Activated T-cell treated with anti-CD3 and anti-CD28 coated beads, Interleukin-2, amount 50 U/mL, for 24 hours (primary cell): ENCODE measurements at regions not wholly inside any gene's neighbourhood (a gene's known extent, or its start where the extent isn't known, plus 50 kb on each side); places are given as distances from the start of the nearest gene placed in this dataset.

Experiments
- DNase-seq: peaks from one replicate; pipeline ENCODE4 v3.0.0-alpha.2; 2020
- H3K27ac Mint-ChIP-seq: 2 replicates; pipeline ENCODE4 v1.8.0; 2020; ENCODE audit warnings: mild to moderate bottlenecking, mixed read lengths
- H3K27me3 Mint-ChIP-seq: 2 replicates; pipeline ENCODE4 v1.8.0; 2020; ENCODE audit warnings: mixed read lengths
- H3K36me3 Mint-ChIP-seq: 2 replicates; pipeline ENCODE4 v1.8.0; 2020; ENCODE audit warnings: low read depth, mixed read lengths
- H3K4me1 Mint-ChIP-seq: 2 replicates; pipeline ENCODE4 v1.8.0; 2020; ENCODE audit warnings: low read depth, mixed read lengths
- H3K4me3 Mint-ChIP-seq: 2 replicates; pipeline ENCODE4 v1.8.0; 2020; ENCODE audit warnings: mild to moderate bottlenecking, moderate library complexity, mixed read lengths
- H3K9me3 Mint-ChIP-seq: 2 replicates; pipeline ENCODE4 v1.8.0; 2020; ENCODE audit warnings: mixed read lengths

GRCh38 chr1:200281201-200281835 lies 128.5 kb downstream of the ZNF281 start:
- no peak overlapping the region for H3K4me3 Mint-ChIP-seq
- H3K27ac Mint-ChIP-seq: no peak overlapping the region
- no peaks in the 10 kb centered on the region for H3K36me3 Mint-ChIP-seq
- no peaks in the 10 kb centered on the region for H3K4me1 Mint-ChIP-seq
- no peaks in the 10 kb centered on the region for H3K9me3 Mint-ChIP-seq
- peaks cover 4% of the 10 kb centered on the region for H3K27me3 Mint-ChIP-seq
- no peak for DNase-seq

GRCh38 chr1:200279810-200280411 lies 129.9 kb downstream of the ZNF281 start:
- no peaks in the 10 kb centered on the region for H3K36me3 Mint-ChIP-seq
- no peak for DNase-seq
- no peaks in the 10 kb centered on the region for H3K9me3 Mint-ChIP-seq
- H3K27me3 Mint-ChIP-seq: peaks cover 4% of the 10 kb centered on the region
- H3K4me3 Mint-ChIP-seq: no peak overlapping the region
- no peaks in the 10 kb centered on the region for H3K4me1 Mint-ChIP-seq
- no peak overlapping the region for H3K27ac Mint-ChIP-seq

GRCh38 chr1:200275816-200276453 lies 133.9 kb downstream of the ZNF281 start:
- no peaks in the 10 kb centered on the region for H3K36me3 Mint-ChIP-seq
- no peak overlapping the region for H3K4me3 Mint-ChIP-seq
- DNase-seq: no peak
- H3K27me3 Mint-ChIP-seq: peaks cover 4% of the 10 kb centered on the region
- peaks cover 8% of the 10 kb centered on the region for H3K4me1 Mint-ChIP-seq
- H3K9me3 Mint-ChIP-seq: no peaks in the 10 kb centered on the region
- no peak overlapping the region for H3K27ac Mint-ChIP-seq

- H3K9me3 Mint-ChIP-seq: no peaks in the 10 kb centered on the region
- H3K4me1 Mint-ChIP-seq: peaks cover 8% of the 10 kb centered on the region
- no peaks in the 10 kb centered on the region for H3K36me3 Mint-ChIP-seq
- no peak for DNase-seq
- no peak overlapping the region for H3K4me3 Mint-ChIP-seq
- H3K27me3 Mint-ChIP-seq: peaks cover 4% of the 10 kb centered on the region
- H3K27ac Mint-ChIP-seq: no peak overlapping the region
Observed at GRCh38 chr1:200275415-200275814, 134.4 kb downstream of the ZNF281 start.

- DNase-seq: no peak
- H3K36me3 Mint-ChIP-seq: no peaks in the 10 kb centered on the region
- peaks cover 8% of the 10 kb centered on the region for H3K4me1 Mint-ChIP-seq
- H3K9me3 Mint-ChIP-seq: no peaks in the 10 kb centered on the region
- H3K27me3 Mint-ChIP-seq: peaks cover 4% of the 10 kb centered on the region
- no peak overlapping the region for H3K4me3 Mint-ChIP-seq
- no peak overlapping the region for H3K27ac Mint-ChIP-seq
Observed at GRCh38 chr1:200274116-200274515, 135.7 kb downstream of the ZNF281 start.

- no peak overlapping the region for H3K27ac Mint-ChIP-seq
- no peaks in the 10 kb centered on the region for H3K36me3 Mint-ChIP-seq
- no peak for DNase-seq
- no peak overlapping the region for H3K4me3 Mint-ChIP-seq
- H3K9me3 Mint-ChIP-seq: no peaks in the 10 kb centered on the region
- peaks cover 8% of the 10 kb centered on the region for H3K4me1 Mint-ChIP-seq
- H3K27me3 Mint-ChIP-seq: no peaks in the 10 kb centered on the region
Observed at GRCh38 chr1:200272481-200273068, 137.3 kb downstream of the ZNF281 start.

- Mint-ChIP-seq H3K36me3 (no peaks in the 10 kb centered on the region), H3K27ac (no peak overlapping the region), H3K4me1 (peaks cover 8% of the 10 kb centered on the region), H3K4me3 (no peak overlapping the region), H3K27me3 (no peaks in the 10 kb centered on the region), H3K9me3 (no peaks in the 10 kb centered on the region)
- DNase-seq: no peak
Observed at GRCh38 chr1:200269256-200269655, 140.6 kb downstream of the ZNF281 start.

- H3K4me1 Mint-ChIP-seq: peaks cover under 1% of the 10 kb centered on the region
- no peaks in the 10 kb centered on the region for H3K9me3 Mint-ChIP-seq
- no peak overlapping the region for H3K4me3 Mint-ChIP-seq
- H3K36me3 Mint-ChIP-seq: no peaks in the 10 kb centered on the region
- no peak for DNase-seq
- H3K27ac Mint-ChIP-seq: no peak overlapping the region
- H3K27me3 Mint-ChIP-seq: no peaks in the 10 kb centered on the region
Observed at GRCh38 chr1:200267937-200268336, 141.9 kb downstream of the ZNF281 start.

- H3K36me3 Mint-ChIP-seq: no peaks in the 10 kb centered on the region
- no peaks in the 10 kb centered on the region for H3K9me3 Mint-ChIP-seq
- no peaks in the 10 kb centered on the region for H3K27me3 Mint-ChIP-seq
- no peaks in the 10 kb centered on the region for H3K4me1 Mint-ChIP-seq
- no peak overlapping the region for H3K27ac Mint-ChIP-seq
- H3K4me3 Mint-ChIP-seq: no peak overlapping the region
- DNase-seq: no peak
Observed at GRCh38 chr1:200267458-200267857, 142.4 kb downstream of the ZNF281 start.

- no peaks in the 10 kb centered on the region for H3K27me3 Mint-ChIP-seq
- no peaks in the 10 kb centered on the region for H3K36me3 Mint-ChIP-seq
- H3K9me3 Mint-ChIP-seq: no peaks in the 10 kb centered on the region
- H3K4me1 Mint-ChIP-seq: no peaks in the 10 kb centered on the region
- no peak overlapping the region for H3K4me3 Mint-ChIP-seq
- no peak for DNase-seq
- no peak overlapping the region for H3K27ac Mint-ChIP-seq
Observed at GRCh38 chr1:200266871-200267270, 143.0 kb downstream of the ZNF281 start.

- Mint-ChIP-seq H3K4me3 (no peak overlapping the region), H3K27me3 (no peaks in the 10 kb centered on the region), H3K27ac (no peak overlapping the region), H3K4me1 (no peaks in the 10 kb centered on the region), H3K9me3 (no peaks in the 10 kb centered on the region), H3K36me3 (no peaks in the 10 kb centered on the region)
- no peak for DNase-seq
Observed at GRCh38 chr1:200265881-200266280, 144.0 kb downstream of the ZNF281 start.

- Mint-ChIP-seq H3K36me3 (no peaks in the 10 kb centered on the region), H3K27me3 (peaks cover 3% of the 10 kb centered on the region), H3K4me3 (no peak overlapping the region), H3K4me1 (no peaks in the 10 kb centered on the region), H3K9me3 (no peaks in the 10 kb centered on the region), H3K27ac (no peak overlapping the region)
- DNase-seq: no peak
Observed at GRCh38 chr1:200265104-200265503, 144.7 kb downstream of the ZNF281 start.

- peaks cover 3% of the 10 kb centered on the region for H3K27me3 Mint-ChIP-seq
- H3K9me3 Mint-ChIP-seq: no peaks in the 10 kb centered on the region
- H3K4me3 Mint-ChIP-seq: no peak overlapping the region
- DNase-seq: no peak
- H3K27ac Mint-ChIP-seq: no peak overlapping the region
- H3K36me3 Mint-ChIP-seq: no peaks in the 10 kb centered on the region
- no peaks in the 10 kb centered on the region for H3K4me1 Mint-ChIP-seq
Observed at GRCh38 chr1:200263203-200263602, 146.6 kb downstream of the ZNF281 start.

- Mint-ChIP-seq H3K4me3 (no peak overlapping the region), H3K27me3 (peaks cover 3% of the 10 kb centered on the region), H3K4me1 (no peaks in the 10 kb centered on the region), H3K9me3 (no peaks in the 10 kb centered on the region), H3K36me3 (no peaks in the 10 kb centered on the region), H3K27ac (no peak overlapping the region)
- DNase-seq: no peak
Observed at GRCh38 chr1:200262326-200262965, 147.4 kb downstream of the ZNF281 start.
